SH-SY5Y (cell line): ENCODE measurements at regions not wholly inside any gene's neighbourhood (a gene's known extent, or its start where the extent isn't known, plus 50 kb on each side); places are given as distances from the start of the nearest gene placed in this dataset.

Experiments
- GATA2 ChIP-seq: IDR thresholded peaks from 2 replicates; pipeline ENCODE4 v1.6.1; 2011; ENCODE audit warnings: mild to moderate bottlenecking, low read depth, low read length
- GATA3 ChIP-seq: IDR thresholded peaks from 2 replicates; pipeline ENCODE4 v1.6.1; 2011; ENCODE audit warnings: low read depth, mild to moderate bottlenecking, low read length, moderate library complexity

DNA sequence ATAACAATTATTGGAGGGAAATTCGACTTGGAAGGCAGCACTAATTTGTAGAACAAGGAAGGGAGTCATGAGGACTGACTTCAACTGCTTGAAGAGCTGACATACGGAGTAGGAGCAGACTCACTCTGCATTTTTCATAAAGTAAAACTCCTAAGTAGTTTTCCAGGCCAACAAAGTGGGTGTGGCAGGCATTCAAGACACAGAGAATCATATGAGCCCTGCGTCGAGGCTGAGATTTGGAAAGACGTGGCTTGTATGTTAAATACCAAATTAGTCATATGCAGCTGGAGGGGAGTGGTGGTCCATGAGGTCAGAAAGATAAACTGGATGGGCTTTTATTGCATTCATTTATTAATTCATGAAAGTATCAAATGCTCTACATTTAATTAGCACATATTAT lies 255.7 kb upstream of the JUN start:
- TF ChIP-seq GATA3 (no peak), GATA2 (no peak)
